Keratinocyte (primary cell): ENCODE measurements at regions not wholly inside any gene's neighbourhood (a gene's known extent, or its start where the extent isn't known, plus 50 kb on each side); places are given as distances from the start of the nearest gene placed in this dataset.
"Not testable (repeated sequence)": the region's sequence is repeated elsewhere in the genome, so short reads cannot be mapped to it uniquely, and the experiment has no call there.

Source experiments
- DNase-seq: peaks from one replicate; pipeline ENCODE4 v3.0.0-alpha.2; 2011; ENCODE audit warnings: low read depth, missing footprints, low spot score
- FAIRE-seq: peaks from 2 replicates; lab custom pipeline; 2011; peaks lifted over from hg19 to GRCh38; lab: Jason Lieb, UNC
- H2AFZ ChIP-seq: 2 replicates; pipeline ENCODE4 v1.6.0; 2012; ENCODE audit warnings: low read length, control low read depth, inconsistent platforms; ENCODE audit not compliant: control insufficient read depth
- H3K27ac ChIP-seq: 2 replicates; pipeline ENCODE4 v1.5.1; 2011; ENCODE audit warnings: low read length; ENCODE audit not compliant: control insufficient read depth, insufficient read depth
- H3K27me3 ChIP-seq: 3 replicates; pipeline ENCODE4 v1.6.0; 2011; ENCODE audit warnings: low read length; ENCODE audit not compliant: control insufficient read depth, insufficient read depth; ENCODE audit errors: extremely low read depth
- H3K36me3 ChIP-seq, 2 experiments: 2 replicates in 1 of 2; 3 replicates in 1 of 2; pipeline ENCODE4 v1.5.1; 2011; ENCODE audit warnings: low read length in 2 of 2, mild to moderate bottlenecking in 1 of 2; ENCODE audit not compliant: control insufficient read depth in 2 of 2, insufficient read depth in 2 of 2; ENCODE audit errors: extremely low read depth in 1 of 2
- H3K4me1 ChIP-seq: 3 replicates; pipeline ENCODE4 v1.5.1; 2011; ENCODE audit warnings: low read length; ENCODE audit not compliant: control insufficient read depth, insufficient read depth; ENCODE audit errors: extremely low read depth
- H3K4me2 ChIP-seq: 3 replicates; pipeline ENCODE4 v1.6.0; 2011; ENCODE audit warnings: low read depth, low read length; ENCODE audit not compliant: control insufficient read depth, insufficient read depth; ENCODE audit errors: extremely low read depth
- H3K4me3 ChIP-seq, 3 experiments: fragments of 200-600 bp in 1 of 3; sonication (generic) in 1 of 3; 2 replicates in 2 of 3; 3 replicates in 1 of 3; pipeline ENCODE4 v1.5.1; 2011 to 2016; ENCODE audit warnings: low read length in 3 of 3, mild to moderate bottlenecking in 3 of 3, control low read depth in 2 of 3, inconsistent platforms in 1 of 3, low read depth in 1 of 3, mixed read lengths in 1 of 3, mixed run types in 1 of 3, moderate library complexity in 1 of 3; ENCODE audit not compliant: control insufficient read depth in 2 of 3, insufficient read depth in 2 of 3; ENCODE audit errors: extremely low read depth in 1 of 3
- H3K79me2 ChIP-seq: 2 replicates; pipeline ENCODE4 v1.6.0; 2012; ENCODE audit warnings: low read length; ENCODE audit not compliant: control insufficient read depth, insufficient read depth
- H3K9ac ChIP-seq: 3 replicates; pipeline ENCODE4 v1.6.0; 2011; ENCODE audit warnings: low read length; ENCODE audit not compliant: control insufficient read depth, insufficient read depth; ENCODE audit errors: extremely low read depth
- H3K9me1 ChIP-seq: 3 replicates; pipeline ENCODE4 v1.6.0; 2011; ENCODE audit warnings: low read length; ENCODE audit not compliant: control insufficient read depth, insufficient read depth; ENCODE audit errors: extremely low read depth
- H3K9me3 ChIP-seq: 2 replicates; pipeline ENCODE4 v1.5.1; 2012; ENCODE audit warnings: low read depth, low read length; ENCODE audit not compliant: control insufficient read depth
- H4K20me1 ChIP-seq: 3 replicates; pipeline ENCODE4 v1.6.0; 2011; ENCODE audit warnings: low read length; ENCODE audit not compliant: control insufficient read depth, insufficient read depth; ENCODE audit errors: extremely low read depth
- CTCF ChIP-seq, 3 experiments: IDR thresholded peaks in 1 of 3; conservative IDR thresholded peaks in 1 of 3; optimal IDR thresholded peaks in 1 of 3; 2 replicates in 2 of 3; 3 replicates in 1 of 3; pipeline versions ENCODE3 to v1.5.1; 2011; ENCODE audit warnings: low read length in 3 of 3, mild to moderate bottlenecking in 3 of 3, moderate library complexity in 2 of 3, control low read depth in 1 of 3, inconsistent platforms in 1 of 3; ENCODE audit not compliant: insufficient read depth in 2 of 3; ENCODE audit errors: extremely low read depth in 1 of 3
- EZH2 ChIP-seq: IDR thresholded peaks from one replicate; pipeline ENCODE4 v1.6.1; 2012; ENCODE audit warnings: inconsistent platforms, mild to moderate bottlenecking, low read length, moderate library complexity
- dilution Hi-C: fragments of 300-500 bp; cut with MboI; formaldehyde crosslinking; loops from one replicate; pipeline ENCODE4 v1.7.0; 2020; ENCODE audit warnings: low sequenced_read_pairs; ENCODE audit not compliant: extremely low pct_ligation_motif_present

GRCh38 chr21:33967086-33967571, 51.5 kb upstream of the ATP5PO start:
- no peak for TF ChIP-seq EZH2
- TF ChIP-seq CTCF (optimal IDR thresholded peaks at IDR 0.05 in 1 of 3, IDR thresholded peaks at IDR 0.05 in 1 of 3, conservative IDR thresholded peaks at IDR 0.05 in 1 of 3; ENCODE audit: extremely low read depth in 1 of 3, insufficient read depth in 2 of 3, low read length in 3 of 3), result no peak
- dilution Hi-C loops, result no loop called here
- Histone ChIP-seq H3K9me1 (no peaks in the 10 kb centered on the region), H2AFZ (no peak overlapping the region), H3K36me3 (no peaks in the 10 kb centered on the region), H3K9me3 (no peaks in the 10 kb centered on the region), H3K4me3 (no peak overlapping the region), H3K79me2 (no peaks in the 10 kb centered on the region), H3K4me2 (no peak overlapping the region), H3K4me1 (peaks cover 37% of the 10 kb centered on the region), H3K27me3 (no peaks in the 10 kb centered on the region), H3K9ac (no peak overlapping the region), H4K20me1 (no peaks in the 10 kb centered on the region), H3K27ac (no peak overlapping the region)
- DNase-seq (no peak), FAIRE-seq (no peak)

GRCh38 chr21:33966324-33966949, 50.8 kb upstream of the ATP5PO start:
- Histone ChIP-seq H3K27me3 (no peaks in the 10 kb centered on the region), H3K9me3 (no peaks in the 10 kb centered on the region), H3K79me2 (no peaks in the 10 kb centered on the region), H3K9ac (no peak overlapping the region), H3K27ac (no peak overlapping the region), H2AFZ (no peak overlapping the region), H3K36me3 (no peaks in the 10 kb centered on the region), H3K9me1 (no peaks in the 10 kb centered on the region), H3K4me1 (peaks cover 30% of the 10 kb centered on the region), H4K20me1 (no peaks in the 10 kb centered on the region), H3K4me2 (no peak overlapping the region), H3K4me3 (no peak overlapping the region)
- TF ChIP-seq CTCF (optimal IDR thresholded peaks at IDR 0.05 in 1 of 3, IDR thresholded peaks at IDR 0.05 in 1 of 3, conservative IDR thresholded peaks at IDR 0.05 in 1 of 3; ENCODE audit: extremely low read depth in 1 of 3, insufficient read depth in 2 of 3, low read length in 3 of 3), result no peak
- no peak for TF ChIP-seq EZH2
- dilution Hi-C loops, result no loop called here
- DNase-seq (no peak), FAIRE-seq (no peak)

- DNase-seq, H2AFZ ChIP-seq, dilution Hi-C loops, H3K9ac ChIP-seq, H3K4me3 ChIP-seq, H3K9me1 ChIP-seq, H3K27ac ChIP-seq, H4K20me1 ChIP-seq, H3K9me3 ChIP-seq, H3K27me3 ChIP-seq, H3K36me3 ChIP-seq, FAIRE-seq, H3K4me2 ChIP-seq, H3K79me2 ChIP-seq: not testable (repeated sequence)
- peaks cover 23% of the 10 kb centered on the region for H3K4me1 ChIP-seq
These were observed 50.1 kb upstream of the ATP5PO start for GRCh38 chr21:33965662-33966061.
